ENCODE measurements at regions not wholly inside any gene's neighbourhood (a gene's known extent, or its start where the extent isn't known, plus 50 kb on each side); places are given as distances from the start of the nearest gene placed in this dataset.

DNA sequence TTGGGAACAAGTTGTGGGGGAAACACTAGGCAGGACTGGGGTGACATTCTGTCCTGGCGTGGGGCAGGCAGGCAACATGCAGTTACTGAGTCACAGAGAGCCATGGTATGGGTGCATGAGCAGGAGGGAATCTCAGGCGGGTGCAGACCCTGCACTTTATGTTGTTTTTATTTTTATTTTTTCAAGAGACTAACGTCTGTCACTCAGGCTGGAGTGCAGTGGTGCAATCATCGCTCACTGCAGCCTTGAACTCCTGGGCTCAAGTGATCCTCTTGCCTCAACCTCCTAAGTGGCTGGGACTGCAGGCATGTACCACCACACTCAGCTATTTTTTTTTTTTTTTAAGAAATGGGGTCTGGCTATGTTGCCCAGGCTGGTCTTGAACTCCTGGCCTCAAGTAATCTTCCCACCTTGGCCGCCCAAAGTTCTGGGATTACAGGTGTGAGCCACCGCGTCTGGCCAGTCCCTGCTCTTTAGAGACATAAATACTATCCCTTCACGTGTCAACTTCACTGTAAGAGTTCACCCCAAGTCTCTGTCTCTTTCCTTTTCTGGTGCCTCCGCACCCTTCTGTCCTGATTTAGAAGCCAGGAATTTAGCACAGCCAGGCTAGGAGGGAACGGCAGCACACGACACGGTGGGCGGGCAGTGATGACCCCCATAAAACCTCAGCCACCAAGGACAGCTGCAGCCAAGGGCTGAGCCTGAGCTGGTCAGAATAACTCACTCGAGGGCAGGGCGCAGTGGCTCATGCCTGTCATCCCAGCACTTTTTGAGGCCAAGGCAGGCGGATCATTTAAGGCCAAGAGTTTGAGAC is 72.8 kb upstream of the IQSEC1 start:
- Histone ChIP-seq H3K23ac (ENCODE audit: low read length in 2 of 2) (no peak overlapping the region), H2BK15ac (ENCODE audit: low read depth, poor library complexity, severe bottlenecking) (no peak overlapping the region), H3K4me3 (ENCODE audit: insufficient read depth in 1 of 2, low read depth in 1 of 2, low read length in 2 of 2) (no peak overlapping the region), H2BK120ac (ENCODE audit: low read depth, low read length) (no peak overlapping the region), H4K8ac (ENCODE audit: low read length) (no peak overlapping the region), H3K14ac (ENCODE audit: low read length in 2 of 2) (no peak overlapping the region), H2AFZ (ENCODE audit: low read depth, low read length) (no peak overlapping the region), H3K9me3 (ENCODE audit: control insufficient read depth, low read length) (peaks cover 5% of the 10 kb centered on the region), H3K18ac (ENCODE audit: low read depth in 1 of 2, low read length in 2 of 2) (no peak overlapping the region), H2BK5ac (ENCODE audit: low read depth, low read length, poor library complexity, severe bottlenecking) (no peak overlapping the region), H3K4me2 (ENCODE audit: low read length, poor library complexity, severe bottlenecking) (no peak overlapping the region), H4K91ac (ENCODE audit: low read length) (no peak overlapping the region), H3K4ac (ENCODE audit: low read depth in 1 of 2, low read length in 2 of 2) (no peak overlapping the region), H3K79me1 (replicated peaks; ENCODE audit: low read length, poor library complexity, severe bottlenecking) (no peaks in the 10 kb centered on the region), H3K36me3 (ENCODE audit: control insufficient read depth in 1 of 2, insufficient read depth in 2 of 2, low read depth in 1 of 2, low read length in 2 of 2) (no peaks in the 10 kb centered on the region), H2BK12ac (ENCODE audit: low read length in 2 of 2) (no peak overlapping the region), H3K9ac (ENCODE audit: low read length) (no peak overlapping the region), H3K4me1 (ENCODE audit: control insufficient read depth, insufficient read depth, low read depth, low read length) (no peaks in the 10 kb centered on the region), H3K27me3 (ENCODE audit: control insufficient read depth in 1 of 2, insufficient read depth in 1 of 2, low read length in 2 of 2) (peaks cover 22 to 27% of the 10 kb centered on the region in 2 experiments), H2AK5ac (ENCODE audit: low read length, severe bottlenecking) (no peak overlapping the region), H3K27ac (ENCODE audit: low read length, poor library complexity, severe bottlenecking) (no peak overlapping the region)
- WGBS = 77% methylated on average over 16 of the region's 16 CpGs
- no peak for DNase-seq

DNA sequence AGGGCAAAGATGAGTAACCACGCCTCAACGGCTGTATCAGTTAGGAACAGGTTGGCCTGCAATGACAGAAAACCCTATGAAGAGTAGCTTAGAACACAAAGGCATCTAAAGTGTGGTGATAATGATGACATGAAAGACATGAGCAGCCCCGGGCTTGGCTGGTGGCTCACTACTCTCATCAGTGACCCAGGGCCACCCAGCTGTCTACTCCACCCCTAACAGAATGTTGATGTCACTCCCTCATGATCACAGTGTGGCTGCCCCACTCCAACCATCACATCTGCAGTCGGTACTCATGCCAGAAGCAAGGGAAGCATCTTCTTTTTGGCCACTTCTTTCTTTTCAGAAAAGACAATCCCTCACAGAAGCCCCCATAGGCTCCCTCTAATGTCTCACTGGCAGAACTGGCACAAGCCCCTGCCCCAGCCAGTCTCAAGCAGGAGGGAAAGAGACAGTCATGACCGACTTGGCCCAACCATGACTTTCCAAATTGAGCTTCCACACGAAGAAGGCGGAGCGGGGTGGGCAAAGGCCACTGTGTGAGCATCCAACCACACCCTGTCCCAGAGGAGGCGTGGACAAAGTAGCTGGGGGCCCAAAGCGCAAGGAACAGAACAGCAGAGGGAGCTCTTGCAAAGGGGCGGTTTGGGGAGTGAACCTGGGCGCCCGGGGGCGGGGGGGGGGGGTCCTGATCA is 72.0 kb upstream of the IQSEC1 start:
- Histone ChIP-seq H3K27me3 (ENCODE audit: control insufficient read depth in 1 of 2, insufficient read depth in 1 of 2, low read length in 2 of 2) (peaks cover 25 to 27% of the 10 kb centered on the region in 2 experiments), H2AFZ (ENCODE audit: low read depth, low read length) (no peak overlapping the region), H3K4me1 (ENCODE audit: control insufficient read depth, insufficient read depth, low read depth, low read length) (no peaks in the 10 kb centered on the region), H4K8ac (ENCODE audit: low read length) (no peak overlapping the region), H2AK5ac (ENCODE audit: low read length, severe bottlenecking) (no peak overlapping the region), H2BK12ac (ENCODE audit: low read length in 2 of 2) (no peak overlapping the region), H3K4ac (ENCODE audit: low read depth in 1 of 2, low read length in 2 of 2) (no peak overlapping the region), H3K27ac (ENCODE audit: low read length, poor library complexity, severe bottlenecking) (no peak overlapping the region), H3K4me3 (ENCODE audit: insufficient read depth in 1 of 2, low read depth in 1 of 2, low read length in 2 of 2) (no peak overlapping the region), H3K9me3 (ENCODE audit: control insufficient read depth, low read length) (peaks cover 5% of the 10 kb centered on the region), H2BK15ac (ENCODE audit: low read depth, poor library complexity, severe bottlenecking) (no peak overlapping the region), H2BK5ac (ENCODE audit: low read depth, low read length, poor library complexity, severe bottlenecking) (no peak overlapping the region), H3K23ac (ENCODE audit: low read length in 2 of 2) (no peak overlapping the region), H3K18ac (ENCODE audit: low read depth in 1 of 2, low read length in 2 of 2) (no peak overlapping the region), H2BK120ac (ENCODE audit: low read depth, low read length) (no peak overlapping the region), H3K9ac (ENCODE audit: low read length) (no peak overlapping the region), H4K91ac (ENCODE audit: low read length) (no peak overlapping the region), H3K36me3 (ENCODE audit: control insufficient read depth in 1 of 2, insufficient read depth in 2 of 2, low read depth in 1 of 2, low read length in 2 of 2) (no peaks in the 10 kb centered on the region), H3K79me1 (replicated peaks; ENCODE audit: low read length, poor library complexity, severe bottlenecking) (no peaks in the 10 kb centered on the region), H3K14ac (ENCODE audit: low read length in 2 of 2) (no peak overlapping the region), H3K4me2 (ENCODE audit: low read length, poor library complexity, severe bottlenecking) (no peak overlapping the region)
- DNase-seq = no peak
- WGBS = 61% methylated on average over 14 of the region's 14 CpGs

DNA sequence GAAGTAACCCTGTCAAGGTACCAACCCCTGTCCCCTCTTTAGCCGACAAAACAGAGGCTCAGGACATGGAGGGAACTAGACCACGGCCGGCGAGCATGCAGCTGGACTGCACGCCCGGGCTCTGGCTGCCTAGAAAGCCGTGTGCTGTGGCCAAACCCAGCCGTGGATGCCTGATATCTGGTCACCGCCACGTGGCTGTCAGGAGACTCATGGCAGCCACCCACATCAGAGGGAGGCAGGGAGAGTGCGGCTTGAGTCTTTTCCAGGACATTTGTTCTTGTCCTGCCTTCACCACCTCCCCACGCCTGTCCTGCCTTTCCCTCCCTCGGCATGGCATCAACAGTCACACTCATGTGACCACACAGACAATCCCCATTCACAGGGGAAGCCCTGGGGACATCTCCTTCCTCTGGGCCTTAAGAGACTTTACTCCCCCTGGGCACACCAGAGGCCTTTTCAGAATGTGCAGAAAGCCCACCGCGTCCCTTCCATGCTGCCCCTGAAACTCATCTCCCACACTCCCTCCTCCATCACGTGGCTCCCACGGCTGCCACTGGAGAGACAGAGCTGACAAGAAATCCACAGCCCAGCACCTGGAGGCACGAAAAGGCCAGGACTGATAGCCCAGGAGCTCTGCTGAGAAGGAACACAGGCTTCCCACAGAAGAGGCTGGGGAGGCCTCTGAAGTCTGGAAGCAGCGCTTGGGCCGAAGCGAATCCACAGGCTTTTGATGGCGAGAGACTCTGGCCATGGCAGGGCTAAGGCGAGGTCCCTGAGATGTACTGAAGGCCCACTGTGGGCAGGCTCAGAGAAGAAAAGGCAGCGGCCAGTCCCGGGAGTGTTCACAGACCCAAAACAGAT is 71.2 kb upstream of the IQSEC1 start:
- Histone ChIP-seq H3K79me1 (replicated peaks; ENCODE audit: low read length, poor library complexity, severe bottlenecking) (no peaks in the 10 kb centered on the region), H3K4ac (ENCODE audit: low read depth in 1 of 2, low read length in 2 of 2) (no peak overlapping the region), H3K36me3 (ENCODE audit: control insufficient read depth in 1 of 2, insufficient read depth in 2 of 2, low read depth in 1 of 2, low read length in 2 of 2) (no peaks in the 10 kb centered on the region), H2AFZ (ENCODE audit: low read depth, low read length) (no peak overlapping the region), H3K4me1 (ENCODE audit: control insufficient read depth, insufficient read depth, low read depth, low read length) (no peaks in the 10 kb centered on the region), H3K9me3 (ENCODE audit: control insufficient read depth, low read length) (peaks cover 5% of the 10 kb centered on the region), H2AK5ac (ENCODE audit: low read length, severe bottlenecking) (no peak overlapping the region), H2BK15ac (ENCODE audit: low read depth, poor library complexity, severe bottlenecking) (no peak overlapping the region), H2BK120ac (ENCODE audit: low read depth, low read length) (no peak overlapping the region), H4K8ac (ENCODE audit: low read length) (no peak overlapping the region), H3K27me3 (ENCODE audit: control insufficient read depth in 1 of 2, insufficient read depth in 1 of 2, low read length in 2 of 2) (peaks cover 22% of the 10 kb centered on the region in 2 experiments), H3K23ac (ENCODE audit: low read length in 2 of 2) (no peak overlapping the region), H4K91ac (ENCODE audit: low read length) (no peak overlapping the region), H3K18ac (ENCODE audit: low read depth in 1 of 2, low read length in 2 of 2) (no peak overlapping the region), H3K9ac (ENCODE audit: low read length) (no peak overlapping the region), H3K4me3 (ENCODE audit: insufficient read depth in 1 of 2, low read depth in 1 of 2, low read length in 2 of 2) (no peak overlapping the region), H2BK5ac (ENCODE audit: low read depth, low read length, poor library complexity, severe bottlenecking) (no peak overlapping the region), H3K27ac (ENCODE audit: low read length, poor library complexity, severe bottlenecking) (no peak overlapping the region), H3K14ac (ENCODE audit: low read length in 2 of 2) (no peak overlapping the region), H2BK12ac (ENCODE audit: low read length in 2 of 2) (no peak overlapping the region), H3K4me2 (ENCODE audit: low read length, poor library complexity, severe bottlenecking) (no peak overlapping the region)
- no peak for DNase-seq
- WGBS = 80% methylated on average over 25 of the region's 25 CpGs

Measured in mesenchymal stem cell (in vitro differentiated cells and primary cell).